ENCODE measurements at regions not wholly inside any gene's neighbourhood (a gene's known extent, or its start where the extent isn't known, plus 50 kb on each side); places are given as distances from the start of the nearest gene placed in this dataset.

DNA sequence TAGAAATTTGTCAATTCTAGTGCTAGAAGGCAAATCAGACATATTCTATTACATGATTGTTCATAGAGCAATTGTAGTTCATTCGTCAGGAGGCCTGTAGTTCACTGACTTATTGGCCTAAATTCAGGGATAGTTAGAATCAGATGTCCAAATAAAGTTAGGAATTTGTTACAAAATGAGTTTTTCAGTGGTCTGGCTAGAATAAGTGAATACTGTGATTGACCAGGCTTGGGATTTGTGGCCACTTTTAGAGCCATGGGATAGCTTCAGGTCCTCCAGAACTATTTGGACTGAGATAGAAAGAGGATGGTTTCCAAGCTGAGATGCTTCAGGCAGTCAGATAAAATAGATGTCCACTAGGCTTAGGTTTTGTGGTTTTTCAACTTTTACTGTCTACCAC lies 199.1 kb upstream of the MPDZ start:
- no peak overlapping the region for H3K27ac Mint-ChIP-seq
- DNase-seq: no peak
- no peaks in the 10 kb centered on the region for H3K27me3 Mint-ChIP-seq (ENCODE audit: low read depth)
- H3K9me3 Mint-ChIP-seq (ENCODE audit: insufficient read depth): peaks cover 5% of the 10 kb centered on the region
- ChIA-PET CTCF (no interaction called here), POLR2A (no interaction called here)
- no peak for ATAC-seq
- H3K4me3 Mint-ChIP-seq: no peak overlapping the region
- H3K36me3 Mint-ChIP-seq (ENCODE audit: low read depth): no peaks in the 10 kb centered on the region
- H3K4me1 Mint-ChIP-seq (ENCODE audit: low read depth): no peaks in the 10 kb centered on the region

- Mint-ChIP-seq H3K9me3 (ENCODE audit: insufficient read depth) (peaks cover 5% of the 10 kb centered on the region), H3K27me3 (ENCODE audit: low read depth) (no peaks in the 10 kb centered on the region), H3K4me3 (no peak overlapping the region), H3K36me3 (ENCODE audit: low read depth) (no peaks in the 10 kb centered on the region), H3K4me1 (ENCODE audit: low read depth) (no peaks in the 10 kb centered on the region), H3K27ac (no peak overlapping the region)
- POLR2A ChIA-PET: no interaction called here
- CTCF ChIA-PET: no interaction called here
- DNase-seq: no peak
- ATAC-seq: no peak
Measured at GRCh38 chr9:13478160-13478559, 198.7 kb upstream of the MPDZ start.

DNA sequence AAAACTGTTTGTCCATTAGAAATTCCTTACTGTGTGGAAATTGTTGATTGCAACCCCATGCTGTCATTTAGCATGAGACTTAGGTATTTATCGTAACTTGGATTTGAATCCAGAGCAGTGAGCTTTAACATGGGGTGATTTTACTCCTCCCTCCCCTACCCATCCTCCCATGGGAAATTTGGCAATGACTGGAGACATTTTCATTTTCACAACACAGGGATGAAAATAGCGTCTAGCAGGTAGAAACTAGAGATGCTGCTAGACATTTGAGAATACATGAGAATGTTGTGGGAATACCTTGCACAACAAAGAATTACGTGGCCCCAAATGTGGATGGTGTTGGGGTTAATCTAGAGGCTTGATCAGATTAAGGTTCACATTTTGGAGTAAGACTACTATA lies 191.3 kb upstream of the MPDZ start:
- no peaks in the 10 kb centered on the region for H3K4me1 Mint-ChIP-seq (ENCODE audit: low read depth)
- ChIA-PET POLR2A (no interaction called here), CTCF (no interaction called here)
- H3K9me3 Mint-ChIP-seq (ENCODE audit: insufficient read depth): peaks cover 9% of the 10 kb centered on the region
- no peaks in the 10 kb centered on the region for H3K36me3 Mint-ChIP-seq (ENCODE audit: low read depth)
- DNase-seq (no peak), ATAC-seq (no peak)
- no peak overlapping the region for H3K27ac Mint-ChIP-seq
- no peak overlapping the region for H3K4me3 Mint-ChIP-seq
- H3K27me3 Mint-ChIP-seq (ENCODE audit: low read depth): no peaks in the 10 kb centered on the region

- ChIA-PET CTCF (no interaction called here), POLR2A (no interaction called here)
- DNase-seq: no peak
- Mint-ChIP-seq H3K4me1 (ENCODE audit: low read depth) (no peaks in the 10 kb centered on the region), H3K27ac (no peak overlapping the region), H3K27me3 (ENCODE audit: low read depth) (no peaks in the 10 kb centered on the region), H3K4me3 (no peak overlapping the region), H3K9me3 (ENCODE audit: insufficient read depth) (peaks cover 3% of the 10 kb centered on the region), H3K36me3 (ENCODE audit: low read depth) (no peaks in the 10 kb centered on the region)
- no peak for ATAC-seq
Measured at GRCh38 chr9:13467157-13467556, 187.7 kb upstream of the MPDZ start.

GRCh38 chr9:13461414-13461991 lies 182.0 kb upstream of the MPDZ start:
- Mint-ChIP-seq H3K4me1 (ENCODE audit: low read depth) (no peaks in the 10 kb centered on the region), H3K27me3 (ENCODE audit: low read depth) (no peaks in the 10 kb centered on the region), H3K36me3 (ENCODE audit: low read depth) (no peaks in the 10 kb centered on the region), H3K27ac (no peak overlapping the region), H3K4me3 (no peak overlapping the region), H3K9me3 (ENCODE audit: insufficient read depth) (no peaks in the 10 kb centered on the region)
- ChIA-PET POLR2A (no interaction called here), CTCF (no interaction called here)
- ATAC-seq (no peak), DNase-seq (no peak)

DNA sequence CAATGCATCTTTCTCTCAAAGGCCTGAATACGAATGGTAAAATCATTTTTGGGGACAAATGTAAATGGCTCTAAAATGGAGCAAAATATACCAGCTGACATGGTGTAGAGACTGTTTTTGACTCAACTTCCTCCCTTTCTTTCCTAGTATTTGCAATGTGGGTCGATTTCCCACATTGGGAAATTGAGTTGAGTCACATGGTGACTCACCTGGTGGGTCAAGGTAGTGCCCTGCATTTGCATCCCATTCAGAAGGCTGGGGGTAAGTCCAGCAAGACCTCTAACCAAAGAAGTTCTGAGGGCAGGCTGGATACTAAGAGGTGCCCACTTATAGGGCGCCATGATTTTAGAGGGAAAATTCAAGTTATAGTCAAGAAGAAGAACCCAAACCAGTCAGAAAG lies 179.6 kb upstream of the MPDZ start:
- ChIA-PET POLR2A (no interaction called here), CTCF (no interaction called here)
- H3K36me3 Mint-ChIP-seq (ENCODE audit: low read depth): no peaks in the 10 kb centered on the region
- H3K4me3 Mint-ChIP-seq: no peak overlapping the region
- H3K9me3 Mint-ChIP-seq (ENCODE audit: insufficient read depth): no peaks in the 10 kb centered on the region
- DNase-seq (no peak), ATAC-seq (no peak)
- no peaks in the 10 kb centered on the region for H3K4me1 Mint-ChIP-seq (ENCODE audit: low read depth)
- no peak overlapping the region for H3K27ac Mint-ChIP-seq
- no peaks in the 10 kb centered on the region for H3K27me3 Mint-ChIP-seq (ENCODE audit: low read depth)

GRCh38 chr9:13457795-13458194 lies 178.3 kb upstream of the MPDZ start:
- no peaks in the 10 kb centered on the region for H3K36me3 Mint-ChIP-seq (ENCODE audit: low read depth)
- H3K4me3 Mint-ChIP-seq: no peak overlapping the region
- POLR2A ChIA-PET: no interaction called here
- H3K9me3 Mint-ChIP-seq (ENCODE audit: insufficient read depth): no peaks in the 10 kb centered on the region
- no peaks in the 10 kb centered on the region for H3K27me3 Mint-ChIP-seq (ENCODE audit: low read depth)
- DNase-seq (no peak), ATAC-seq (no peak)
- CTCF ChIA-PET: no interaction called here
- no peak overlapping the region for H3K27ac Mint-ChIP-seq
- no peaks in the 10 kb centered on the region for H3K4me1 Mint-ChIP-seq (ENCODE audit: low read depth)

- POLR2A ChIA-PET: no interaction called here
Measured at GRCh38 chr9:13450723-13451122, 171.2 kb upstream of the MPDZ start.

DNA sequence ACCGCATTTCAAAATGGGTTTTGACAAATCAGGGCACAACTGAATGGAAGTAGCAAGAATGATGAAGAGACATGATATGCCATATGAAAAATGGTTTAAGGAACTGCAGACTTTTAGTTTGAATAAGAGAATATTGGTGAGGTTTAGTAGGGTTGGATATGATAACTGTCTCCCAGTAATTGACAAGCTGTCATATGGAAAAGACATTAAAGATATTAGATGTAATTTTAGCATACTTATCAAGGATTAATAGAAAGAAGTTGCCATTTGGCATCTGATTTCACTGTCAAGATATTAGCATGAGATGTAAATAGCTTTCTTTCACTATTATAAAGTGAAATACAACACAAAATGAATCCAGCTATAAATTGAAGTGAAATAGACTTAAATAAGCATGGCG lies 169.0 kb upstream of the MPDZ start:
- ChIA-PET POLR2A (no interaction called here), CTCF (no interaction called here)
- ATAC-seq (no peak), DNase-seq (no peak)
- no peaks in the 10 kb centered on the region for H3K9me3 Mint-ChIP-seq (ENCODE audit: insufficient read depth)
- no peaks in the 10 kb centered on the region for H3K27me3 Mint-ChIP-seq (ENCODE audit: low read depth)
- H3K4me3 Mint-ChIP-seq: no peak overlapping the region
- H3K27ac Mint-ChIP-seq: no peak overlapping the region
- H3K36me3 Mint-ChIP-seq (ENCODE audit: low read depth): no peaks in the 10 kb centered on the region
- H3K4me1 Mint-ChIP-seq (ENCODE audit: low read depth): no peaks in the 10 kb centered on the region

More at GRCh38 chr9:13450723-13451122, 171.2 kb upstream of the MPDZ start:
- ATAC-seq: no peak
- DNase-seq: no peak
- Mint-ChIP-seq H3K4me1 (ENCODE audit: low read depth) (no peaks in the 10 kb centered on the region), H3K27ac (no peak overlapping the region), H3K4me3 (no peak overlapping the region), H3K27me3 (ENCODE audit: low read depth) (no peaks in the 10 kb centered on the region), H3K36me3 (ENCODE audit: low read depth) (no peaks in the 10 kb centered on the region), H3K9me3 (ENCODE audit: insufficient read depth) (no peaks in the 10 kb centered on the region)
- CTCF ChIA-PET: no interaction called here

DNA sequence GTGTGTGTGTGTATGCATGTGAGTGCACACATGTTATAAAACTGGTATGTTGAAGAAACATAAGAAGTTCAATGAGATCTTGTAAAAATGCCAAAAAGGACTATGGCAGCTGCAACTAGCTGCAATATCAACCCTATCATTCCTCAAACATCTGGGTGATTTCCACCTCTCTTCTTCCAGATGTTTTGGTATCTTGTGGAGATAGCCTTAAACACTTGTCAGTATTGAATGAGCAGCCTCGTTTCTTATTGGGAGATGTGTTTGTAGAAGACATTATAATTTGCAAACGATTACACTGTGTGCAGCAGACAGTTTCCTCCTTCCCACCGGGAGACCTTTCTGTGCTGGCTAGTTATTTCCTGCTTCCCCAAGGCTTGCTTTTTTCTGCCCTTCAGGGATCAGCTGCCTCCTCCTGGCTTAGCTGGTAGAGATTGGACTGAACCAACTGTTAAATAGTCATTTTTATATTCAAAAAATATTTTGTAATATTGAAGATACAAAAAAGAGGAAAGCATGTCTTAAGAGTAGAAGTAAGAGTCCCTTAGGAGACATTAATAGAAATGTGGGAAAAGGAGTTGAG lies 168.4 kb upstream of the MPDZ start:
- Mint-ChIP-seq H3K27ac (no peak overlapping the region), H3K9me3 (ENCODE audit: insufficient read depth) (no peaks in the 10 kb centered on the region), H3K36me3 (ENCODE audit: low read depth) (no peaks in the 10 kb centered on the region), H3K4me1 (ENCODE audit: low read depth) (no peaks in the 10 kb centered on the region), H3K4me3 (no peak overlapping the region), H3K27me3 (ENCODE audit: low read depth) (no peaks in the 10 kb centered on the region)
- POLR2A ChIA-PET: no interaction called here
- CTCF ChIA-PET: no interaction called here
- ATAC-seq: no peak
- DNase-seq: no peak

- DNase-seq: no peak
- Mint-ChIP-seq H3K4me1 (ENCODE audit: low read depth) (no peaks in the 10 kb centered on the region), H3K27ac (no peak overlapping the region), H3K27me3 (ENCODE audit: low read depth) (no peaks in the 10 kb centered on the region), H3K9me3 (ENCODE audit: insufficient read depth) (no peaks in the 10 kb centered on the region), H3K4me3 (no peak overlapping the region), H3K36me3 (ENCODE audit: low read depth) (no peaks in the 10 kb centered on the region)
- ChIA-PET POLR2A (no interaction called here), CTCF (no interaction called here)
- ATAC-seq: no peak
Measured at GRCh38 chr9:13446938-13447842, 167.7 kb upstream of the MPDZ start.

GRCh38 chr9:13446286-13446937 lies 166.9 kb upstream of the MPDZ start:
- ChIA-PET POLR2A (no interaction called here), CTCF (no interaction called here)
- no peak for DNase-seq
- Mint-ChIP-seq H3K27me3 (ENCODE audit: low read depth) (no peaks in the 10 kb centered on the region), H3K9me3 (ENCODE audit: insufficient read depth) (no peaks in the 10 kb centered on the region), H3K4me1 (ENCODE audit: low read depth) (no peaks in the 10 kb centered on the region), H3K27ac (no peak overlapping the region), H3K36me3 (ENCODE audit: low read depth) (no peaks in the 10 kb centered on the region), H3K4me3 (no peak overlapping the region)
- ATAC-seq: no peak
